ENCODE measurements at regions not wholly inside any gene's neighbourhood (a gene's known extent, or its start where the extent isn't known, plus 50 kb on each side); places are given as distances from the start of the nearest gene placed in this dataset.

GRCh38 chr2:186910996-186911395 is 62.0 kb upstream of the ZSWIM2 start:
- Mint-ChIP-seq H3K27ac (no peak overlapping the region), H3K4me3 (no peak overlapping the region), H3K4me1 (ENCODE audit: low read depth) (no peaks in the 10 kb centered on the region), H3K36me3 (ENCODE audit: insufficient read depth in 2 of 2) (no peaks in the 10 kb centered on the region), H3K9me3 (no peaks in the 10 kb centered on the region), H3K27me3 (ENCODE audit: low read depth) (no peaks in the 10 kb centered on the region)
- ATAC-seq (replicated peaks in 1 of 2) (no peak), DNase-seq (no peak)

- no peaks in the 10 kb centered on the region for H3K27me3 Mint-ChIP-seq (ENCODE audit: low read depth)
- no peak overlapping the region for H3K4me3 Mint-ChIP-seq
- no peak overlapping the region for H3K27ac Mint-ChIP-seq
Measured at GRCh38 chr2:186909095-186909494, 60.1 kb upstream of the ZSWIM2 start.

GRCh38 chr2:186907897-186908296 is 58.9 kb upstream of the ZSWIM2 start:
- DNase-seq (no peak), ATAC-seq (replicated peaks in 1 of 2) (no peak)
- H3K36me3 Mint-ChIP-seq (ENCODE audit: insufficient read depth in 2 of 2) = no peaks in the 10 kb centered on the region
- no peak overlapping the region for H3K4me3 Mint-ChIP-seq
- H3K9me3 Mint-ChIP-seq = no peaks in the 10 kb centered on the region
- no peak overlapping the region for H3K27ac Mint-ChIP-seq
- H3K27me3 Mint-ChIP-seq (ENCODE audit: low read depth) = no peaks in the 10 kb centered on the region
- H3K4me1 Mint-ChIP-seq (ENCODE audit: low read depth) = no peaks in the 10 kb centered on the region

More at GRCh38 chr2:186909095-186909494, 60.1 kb upstream of the ZSWIM2 start:
- no peaks in the 10 kb centered on the region for H3K4me1 Mint-ChIP-seq (ENCODE audit: low read depth)
- H3K36me3 Mint-ChIP-seq (ENCODE audit: insufficient read depth in 2 of 2) = no peaks in the 10 kb centered on the region
- ATAC-seq (replicated peaks in 1 of 2) = no peak
- no peaks in the 10 kb centered on the region for H3K9me3 Mint-ChIP-seq
- no peak for DNase-seq

GRCh38 chr2:186903216-186903615 is 54.2 kb upstream of the ZSWIM2 start:
- Mint-ChIP-seq H3K9me3 (peaks cover 2 to 7% of the 10 kb centered on the region in 2 donors), H3K36me3 (ENCODE audit: insufficient read depth in 2 of 2) (no peaks in the 10 kb centered on the region), H3K27me3 (ENCODE audit: low read depth) (no peaks in the 10 kb centered on the region), H3K4me1 (ENCODE audit: low read depth) (no peaks in the 10 kb centered on the region), H3K4me3 (no peak overlapping the region), H3K27ac (no peak overlapping the region)
- DNase-seq (no peak), ATAC-seq (replicated peaks in 1 of 2) (no peak)
